Fibroblast of pulmonary artery (primary cell): ENCODE measurements at regions not wholly inside any gene's neighbourhood (a gene's known extent, or its start where the extent isn't known, plus 50 kb on each side); places are given as distances from the start of the nearest gene placed in this dataset.

Experiments used
- DNase-seq: peaks from one replicate; pipeline ENCODE4 v3.0.0-alpha.2; 2010; ENCODE audit warnings: low read depth
- H3K4me3 ChIP-seq: replicated peaks from 2 replicates; pipeline ENCODE4 v1.5.1; 2011; ENCODE audit warnings: low read depth, mild to moderate bottlenecking, control low read depth, low read length, moderate library complexity
- TF ChIP-seq, protein P1 (sequence below): IDR thresholded peaks from 2 replicates; pipeline ENCODE4 v1.5.1; 2011; ENCODE audit warnings: mild to moderate bottlenecking, control low read depth, low read length, inconsistent platforms; ENCODE audit errors: missing control alignments

DNA sequence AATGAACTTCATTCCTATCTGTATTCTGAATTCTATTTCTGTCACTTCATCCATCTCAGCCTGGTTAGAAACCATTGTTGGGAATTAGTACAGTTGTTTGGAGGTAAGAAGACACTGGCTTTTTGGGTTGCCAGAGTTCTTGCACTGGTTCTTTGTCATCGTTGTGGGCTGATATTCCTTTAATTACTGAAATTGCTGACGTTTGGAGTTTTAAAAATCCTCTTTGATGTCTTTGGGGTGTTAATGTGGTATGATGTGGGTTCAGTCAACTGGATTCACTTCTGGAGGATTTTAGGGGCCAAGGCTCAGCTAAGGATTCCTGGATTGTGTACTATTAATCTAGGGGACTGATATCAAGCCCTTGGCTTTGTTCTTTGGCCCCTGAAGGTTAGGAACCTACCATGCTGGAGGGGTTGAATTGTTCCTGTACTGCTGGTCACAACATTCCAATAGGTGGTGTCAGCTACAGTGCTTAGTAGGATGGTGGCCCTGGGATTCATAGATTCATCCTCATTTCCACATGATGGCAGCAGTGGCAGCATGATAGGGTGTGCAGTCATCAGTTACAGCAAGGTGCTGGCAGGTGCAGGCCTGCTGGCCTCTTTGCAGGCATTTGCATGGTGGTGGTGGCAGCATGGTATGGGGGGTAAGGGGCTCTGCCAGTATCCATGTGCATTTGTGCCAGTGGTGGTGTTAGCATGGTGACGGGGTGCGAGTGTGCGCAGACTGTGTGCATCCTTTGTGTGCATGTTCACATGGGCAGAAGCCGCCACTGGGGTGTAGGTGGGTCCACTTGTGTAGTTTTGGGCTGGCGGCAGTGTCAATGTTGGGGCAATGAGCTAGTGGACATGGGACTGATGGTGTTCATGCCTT lies 301.3 kb downstream of the TEX13C start:
- TF ChIP-seq, protein P1, sequence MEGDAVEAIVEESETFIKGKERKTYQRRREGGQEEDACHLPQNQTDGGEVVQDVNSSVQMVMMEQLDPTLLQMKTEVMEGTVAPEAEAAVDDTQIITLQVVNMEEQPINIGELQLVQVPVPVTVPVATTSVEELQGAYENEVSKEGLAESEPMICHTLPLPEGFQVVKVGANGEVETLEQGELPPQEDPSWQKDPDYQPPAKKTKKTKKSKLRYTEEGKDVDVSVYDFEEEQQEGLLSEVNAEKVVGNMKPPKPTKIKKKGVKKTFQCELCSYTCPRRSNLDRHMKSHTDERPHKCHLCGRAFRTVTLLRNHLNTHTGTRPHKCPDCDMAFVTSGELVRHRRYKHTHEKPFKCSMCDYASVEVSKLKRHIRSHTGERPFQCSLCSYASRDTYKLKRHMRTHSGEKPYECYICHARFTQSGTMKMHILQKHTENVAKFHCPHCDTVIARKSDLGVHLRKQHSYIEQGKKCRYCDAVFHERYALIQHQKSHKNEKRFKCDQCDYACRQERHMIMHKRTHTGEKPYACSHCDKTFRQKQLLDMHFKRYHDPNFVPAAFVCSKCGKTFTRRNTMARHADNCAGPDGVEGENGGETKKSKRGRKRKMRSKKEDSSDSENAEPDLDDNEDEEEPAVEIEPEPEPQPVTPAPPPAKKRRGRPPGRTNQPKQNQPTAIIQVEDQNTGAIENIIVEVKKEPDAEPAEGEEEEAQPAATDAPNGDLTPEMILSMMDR: no peak
- DNase-seq: no peak
- H3K4me3 ChIP-seq: no peak overlapping the region

DNA sequence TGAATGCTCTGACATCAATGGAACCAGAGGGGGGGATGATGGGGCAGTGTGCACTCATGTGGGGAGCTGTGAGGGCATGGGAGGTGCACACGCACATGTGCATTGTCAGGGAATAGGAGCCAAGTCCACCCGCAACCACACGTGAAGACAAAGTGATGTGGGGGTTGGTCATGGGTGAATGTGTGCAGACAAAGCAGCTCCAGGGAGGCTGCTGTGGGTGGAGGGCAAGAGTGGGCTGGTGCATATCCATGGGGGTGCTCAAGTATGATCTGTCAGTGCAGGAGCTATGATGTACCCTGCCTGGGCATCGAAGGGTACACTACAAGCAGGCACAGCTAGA lies 301.9 kb downstream of the TEX13C start:
- no peak for DNase-seq
- TF ChIP-seq, protein P1: no peak
- no peak overlapping the region for H3K4me3 ChIP-seq

DNA sequence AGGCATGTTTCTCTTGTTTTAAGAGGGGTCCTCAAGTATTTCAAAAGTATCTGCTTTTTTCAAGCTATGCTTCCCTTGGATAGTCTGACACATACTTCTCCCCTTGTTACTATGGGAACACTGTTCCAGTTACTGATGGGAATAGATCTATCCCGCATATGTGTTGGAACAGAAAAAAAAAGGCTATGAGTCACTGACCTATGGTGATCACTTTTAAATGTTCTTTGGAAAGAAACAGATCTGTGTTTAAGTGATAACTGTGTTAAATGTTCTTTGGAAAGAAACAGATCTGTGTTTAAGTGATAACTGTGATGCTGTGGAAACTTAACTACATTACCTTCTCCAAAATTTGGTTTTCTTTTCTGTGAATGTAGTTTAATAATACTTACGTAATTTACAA lies 303.2 kb downstream of the TEX13C start:
- no peak for DNase-seq
- TF ChIP-seq, protein P1: no peak
- H3K4me3 ChIP-seq: no peak overlapping the region

DNA sequence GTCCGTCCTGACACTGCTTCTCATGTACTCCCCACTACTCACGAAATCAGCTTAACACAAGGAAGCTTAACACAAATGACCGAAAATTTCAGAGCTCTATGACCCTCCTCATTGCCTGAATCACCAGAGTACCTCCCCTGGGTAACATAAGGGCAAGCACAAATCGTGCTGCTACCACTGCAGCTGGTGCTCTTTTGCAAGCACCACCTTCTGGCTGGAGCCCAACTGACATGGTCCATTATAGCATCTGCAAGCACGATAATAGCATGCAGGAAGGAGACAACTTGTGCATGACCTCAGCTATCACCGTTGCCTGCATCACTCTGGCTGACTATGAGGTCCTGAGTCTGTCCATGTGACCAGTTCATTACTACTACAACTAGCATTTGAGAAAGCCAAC lies 308.0 kb downstream of the TEX13C start:
- no peak for DNase-seq
- TF ChIP-seq, protein P1: no peak
- H3K4me3 ChIP-seq: no peak overlapping the region

DNA sequence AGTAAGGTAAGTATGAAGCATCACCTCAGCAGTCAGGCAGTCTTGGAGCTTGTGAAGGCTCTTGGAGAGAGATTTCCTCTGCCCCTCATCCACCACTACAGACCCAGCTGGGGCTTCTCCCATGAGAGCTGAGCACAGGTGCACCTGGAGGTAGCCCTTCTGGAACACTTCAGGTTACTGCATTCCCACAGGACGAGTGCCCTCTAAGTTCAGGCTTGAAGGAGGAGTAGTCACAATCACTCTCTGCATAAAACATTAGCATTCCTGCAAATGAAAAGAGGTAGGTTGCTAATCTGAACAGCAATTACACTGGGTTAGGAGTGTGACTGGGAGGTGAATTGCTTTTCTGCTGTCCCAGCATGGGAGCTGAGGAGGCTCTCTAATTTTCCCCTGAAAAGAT lies 308.8 kb downstream of the TEX13C start:
- H3K4me3 ChIP-seq: no peak overlapping the region
- DNase-seq: no peak
- TF ChIP-seq, protein P1: no peak

DNA sequence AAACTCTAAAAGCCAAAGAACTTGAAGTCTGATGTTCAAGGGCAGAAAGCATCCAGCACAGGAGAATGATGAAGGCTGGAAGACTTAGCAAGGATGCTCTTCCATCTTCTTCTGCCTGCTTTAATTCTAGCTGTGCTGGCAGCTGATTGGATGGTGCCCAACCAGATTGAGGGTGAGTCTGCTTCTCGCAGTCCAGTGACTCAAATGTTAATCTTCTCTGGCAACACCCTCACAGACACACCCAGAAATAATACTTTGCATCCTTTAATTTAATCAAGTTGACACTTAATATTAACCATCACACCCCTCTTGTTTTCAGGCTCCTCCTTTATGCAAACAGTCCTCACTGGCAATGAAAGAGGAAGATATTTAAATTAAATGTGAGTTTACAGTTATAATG lies 321.7 kb downstream of the TEX13C start:
- DNase-seq: no peak
- TF ChIP-seq, protein P1: no peak
- no peak overlapping the region for H3K4me3 ChIP-seq

DNA sequence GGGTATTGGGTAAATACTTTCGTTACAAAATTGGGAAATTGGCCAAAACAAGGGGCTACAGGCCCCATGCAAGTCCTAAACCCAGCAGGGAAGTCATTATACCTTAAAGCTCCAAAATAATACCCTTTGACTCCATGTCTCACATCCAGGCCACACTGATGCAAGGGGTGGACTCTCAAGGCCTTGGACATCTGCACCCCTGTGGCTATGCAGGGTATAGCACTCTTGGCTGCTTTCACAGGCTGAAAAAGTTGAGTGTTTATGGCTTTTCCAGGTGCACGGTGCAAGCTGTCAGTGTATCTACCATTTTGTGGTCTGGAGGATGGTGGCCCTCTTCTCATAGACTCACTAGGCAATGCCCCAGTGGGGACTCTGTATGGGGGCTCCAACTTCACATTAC lies 326.5 kb downstream of the TEX13C start:
- DNase-seq: no peak
- TF ChIP-seq, protein P1: no peak
- H3K4me3 ChIP-seq: no peak overlapping the region
